ENCODE measurements at regions not wholly inside any gene's neighbourhood (a gene's known extent, or its start where the extent isn't known, plus 50 kb on each side); places are given as distances from the start of the nearest gene placed in this dataset.

GRCh38 chr21:24881506-24881905 lies 725.8 kb downstream of the MRPL39 start:
- no peaks in the 10 kb centered on the region for H3K9me3 ChIP-seq (ENCODE audit: insufficient read depth, low read depth, low read length)
- no peaks in the 10 kb centered on the region for H3K79me2 ChIP-seq (ENCODE audit: insufficient read depth, low read length)
- no peak overlapping the region for H2AFZ ChIP-seq (ENCODE audit: low read length)
- H3K4me1 ChIP-seq (ENCODE audit: insufficient read depth, low read length, poor library complexity, severe bottlenecking) = no peaks in the 10 kb centered on the region
- no peaks in the 10 kb centered on the region for H3F3A ChIP-seq (ENCODE audit: low read depth)
- no peak overlapping the region for H3K9ac ChIP-seq (ENCODE audit: low read depth, low read length, poor library complexity, severe bottlenecking)
- no peak overlapping the region for H3K4me2 ChIP-seq (ENCODE audit: low read depth, low read length, poor library complexity, severe bottlenecking)
- no peaks in the 10 kb centered on the region for H3K27me3 ChIP-seq (ENCODE audit: insufficient read depth, low read length, poor library complexity, severe bottlenecking)
- no peaks in the 10 kb centered on the region for H3K9me2 ChIP-seq (replicated peaks; ENCODE audit: low read depth, low read length)
- no peaks in the 10 kb centered on the region for H4K20me1 ChIP-seq (ENCODE audit: insufficient read depth, low read length, poor library complexity, severe bottlenecking)
- H3K36me3 ChIP-seq (ENCODE audit: insufficient read depth, low read length) = no peaks in the 10 kb centered on the region
- H3K4me3 ChIP-seq (ENCODE audit: low read length, poor library complexity, severe bottlenecking) = no peak overlapping the region
- TF ChIP-seq EZH2phosphoT487 (IDR thresholded peaks at IDR 0.05; ENCODE audit: borderline replicate concordance) (no peak), CTCF (conservative IDR thresholded peaks at IDR 0.05; ENCODE audit: low read length) (no peak)

DNA sequence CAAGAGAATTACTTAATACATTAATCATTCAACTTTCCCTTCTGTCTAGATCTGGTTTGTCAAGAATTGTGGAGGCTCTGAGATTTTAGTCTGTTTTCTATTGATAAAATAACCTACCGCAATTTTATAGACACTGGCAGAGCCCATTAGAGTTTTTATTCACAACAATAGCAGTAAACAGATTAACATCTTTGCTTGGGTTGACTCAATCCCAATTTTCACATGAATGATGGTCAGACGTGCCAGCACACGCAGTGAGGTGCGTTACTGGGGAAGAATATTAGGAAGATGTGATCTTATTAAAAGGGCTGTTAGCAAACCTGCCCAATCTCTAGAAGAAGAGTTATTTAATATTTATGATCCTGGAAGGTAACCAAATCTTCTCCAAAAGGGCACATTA lies 736.6 kb downstream of the MRPL39 start:
- H3K4me2 ChIP-seq (ENCODE audit: low read depth, low read length, poor library complexity, severe bottlenecking) = no peak overlapping the region
- H3K9me3 ChIP-seq (ENCODE audit: insufficient read depth, low read depth, low read length) = no peaks in the 10 kb centered on the region
- H4K20me1 ChIP-seq (ENCODE audit: insufficient read depth, low read length, poor library complexity, severe bottlenecking) = no peaks in the 10 kb centered on the region
- H2AFZ ChIP-seq (ENCODE audit: low read length) = no peak overlapping the region
- TF ChIP-seq EZH2phosphoT487 (IDR thresholded peaks at IDR 0.05; ENCODE audit: borderline replicate concordance) (no peak), CTCF (conservative IDR thresholded peaks at IDR 0.05; ENCODE audit: low read length) (no peak)
- 0 out of 2 replicates have a peak, but pooled peaks cover 3% of the 10 kb centered on the region for H3K9me2 ChIP-seq (replicated peaks; ENCODE audit: low read depth, low read length)
- no peaks in the 10 kb centered on the region for H3F3A ChIP-seq (ENCODE audit: low read depth)
- no peak overlapping the region for H3K4me3 ChIP-seq (ENCODE audit: low read length, poor library complexity, severe bottlenecking)
- H3K9ac ChIP-seq (ENCODE audit: low read depth, low read length, poor library complexity, severe bottlenecking) = no peak overlapping the region
- no peaks in the 10 kb centered on the region for H3K36me3 ChIP-seq (ENCODE audit: insufficient read depth, low read length)
- no peaks in the 10 kb centered on the region for H3K79me2 ChIP-seq (ENCODE audit: insufficient read depth, low read length)
- no peaks in the 10 kb centered on the region for H3K27me3 ChIP-seq (ENCODE audit: insufficient read depth, low read length, poor library complexity, severe bottlenecking)
- H3K4me1 ChIP-seq (ENCODE audit: insufficient read depth, low read length, poor library complexity, severe bottlenecking) = no peaks in the 10 kb centered on the region

GRCh38 chr21:24869862-24870261 lies 737.4 kb downstream of the MRPL39 start:
- no peaks in the 10 kb centered on the region for H4K20me1 ChIP-seq (ENCODE audit: insufficient read depth, low read length, poor library complexity, severe bottlenecking)
- H3K9me3 ChIP-seq (ENCODE audit: insufficient read depth, low read depth, low read length) = no peaks in the 10 kb centered on the region
- no peak overlapping the region for H3K4me2 ChIP-seq (ENCODE audit: low read depth, low read length, poor library complexity, severe bottlenecking)
- H3K27me3 ChIP-seq (ENCODE audit: insufficient read depth, low read length, poor library complexity, severe bottlenecking) = no peaks in the 10 kb centered on the region
- TF ChIP-seq CTCF (conservative IDR thresholded peaks at IDR 0.05; ENCODE audit: low read length) = no peak
- TF ChIP-seq EZH2phosphoT487 (IDR thresholded peaks at IDR 0.05; ENCODE audit: borderline replicate concordance) = no peak
- no peaks in the 10 kb centered on the region for H3K4me1 ChIP-seq (ENCODE audit: insufficient read depth, low read length, poor library complexity, severe bottlenecking)
- H3K4me3 ChIP-seq (ENCODE audit: low read length, poor library complexity, severe bottlenecking) = no peak overlapping the region
- no peaks in the 10 kb centered on the region for H3K36me3 ChIP-seq (ENCODE audit: insufficient read depth, low read length)
- H2AFZ ChIP-seq (ENCODE audit: low read length) = no peak overlapping the region
- 0 out of 2 replicates have a peak, but pooled peaks cover 3% of the 10 kb centered on the region for H3K9me2 ChIP-seq (replicated peaks; ENCODE audit: low read depth, low read length)
- H3K79me2 ChIP-seq (ENCODE audit: insufficient read depth, low read length) = no peaks in the 10 kb centered on the region
- H3F3A ChIP-seq (ENCODE audit: low read depth) = no peaks in the 10 kb centered on the region
- no peak overlapping the region for H3K9ac ChIP-seq (ENCODE audit: low read depth, low read length, poor library complexity, severe bottlenecking)

All from Loucy (cell line).